ENCODE measurements at regions not wholly inside any gene's neighbourhood (a gene's known extent, or its start where the extent isn't known, plus 50 kb on each side); places are given as distances from the start of the nearest gene placed in this dataset.
"Not testable (repeated sequence)": the region's sequence is repeated elsewhere in the genome, so short reads cannot be mapped to it uniquely, and the experiment has no call there.

GRCh38 chr5:92255605-92256004, 872.5 kb upstream of the ARRDC3 start:
- TF ChIP-seq CTCF (IDR thresholded peaks at IDR 0.05); EP300 (IDR thresholded peaks at IDR 0.05; ENCODE audit: low read depth): not testable (repeated sequence)
